ENCODE measurements at regions not wholly inside any gene's neighbourhood (a gene's known extent, or its start where the extent isn't known, plus 50 kb on each side); places are given as distances from the start of the nearest gene placed in this dataset.
"Not testable (repeated sequence)": the region's sequence is repeated elsewhere in the genome, so short reads cannot be mapped to it uniquely, and the experiment has no call there.

- DNase-seq = no peak
Observed at GRCh38 chr5:124200381-124200780, 546.1 kb downstream of the ZNF608 start.

- no peak for DNase-seq
Observed at GRCh38 chr5:124199893-124200292, 546.5 kb downstream of the ZNF608 start.

- no peak for DNase-seq
Observed at GRCh38 chr5:124195411-124195810, 551.0 kb downstream of the ZNF608 start.

GRCh38 chr5:124194282-124194681, 552.2 kb downstream of the ZNF608 start:
- no peak for DNase-seq

GRCh38 chr5:124193371-124193789, 553.1 kb downstream of the ZNF608 start:
- peak in 2 of 56 donors; percentile 1 to 6 for DNase-seq

GRCh38 chr5:124192716-124193115, 553.7 kb downstream of the ZNF608 start:
- DNase-seq = no peak

- no peak for DNase-seq
Observed at GRCh38 chr5:124185716-124186115, 560.7 kb downstream of the ZNF608 start.

GRCh38 chr5:124182133-124182532, 564.3 kb downstream of the ZNF608 start:
- DNase-seq = no peak

GRCh38 chr5:124180875-124181461, 565.5 kb downstream of the ZNF608 start:
- DNase-seq = no peak

GRCh38 chr5:124180299-124180874, 566.1 kb downstream of the ZNF608 start:
- DNase-seq = no peak

GRCh38 chr5:124179819-124180218, 566.6 kb downstream of the ZNF608 start:
- no peak for DNase-seq

- DNase-seq = no peak
Observed at GRCh38 chr5:124178050-124178449, 568.4 kb downstream of the ZNF608 start.

- peak in 1 of 56 donors; percentile 3 for DNase-seq
Observed at GRCh38 chr5:124176692-124177091, 569.7 kb downstream of the ZNF608 start.

GRCh38 chr5:124173386-124173785, 573.1 kb downstream of the ZNF608 start:
- DNase-seq = no peak

- DNase-seq = no peak
Observed at GRCh38 chr5:124172389-124173003, 573.9 kb downstream of the ZNF608 start.

GRCh38 chr5:124168093-124168492, 578.3 kb downstream of the ZNF608 start:
- DNase-seq = not testable (repeated sequence)

GRCh38 chr5:124162767-124163532, 583.5 kb downstream of the ZNF608 start:
- DNase-seq = peak in 53 of 56 donors; percentile 9 to 87 (median 64)

- no peak for DNase-seq
Observed at GRCh38 chr5:124161266-124161665, 585.2 kb downstream of the ZNF608 start.

- DNase-seq = no peak
Observed at GRCh38 chr5:124160265-124160664, 586.2 kb downstream of the ZNF608 start.

GRCh38 chr5:124157320-124157719, 589.1 kb downstream of the ZNF608 start:
- no peak for DNase-seq

GRCh38 chr5:124156415-124156996, 589.9 kb downstream of the ZNF608 start:
- no peak for DNase-seq

GRCh38 chr5:124154714-124155113, 591.7 kb downstream of the ZNF608 start:
- no peak for DNase-seq
